ENCODE measurements at regions not wholly inside any gene's neighbourhood (a gene's known extent, or its start where the extent isn't known, plus 50 kb on each side); places are given as distances from the start of the nearest gene placed in this dataset.

- Histone ChIP-seq H3K4me1 (replicated peaks) (no peaks in the 10 kb centered on the region), H3K27ac (no peak overlapping the region), H3K4me3 (no peak overlapping the region), H3K27me3 (replicated peaks; ENCODE audit: insufficient read depth) (no peaks in the 10 kb centered on the region), H3K36me3 (no peaks in the 10 kb centered on the region), H3K9me3 (no peaks in the 10 kb centered on the region)
- no peak for TF ChIP-seq CTCF (IDR thresholded peaks at IDR 0.05)
- peak; percentile 64 for TF ChIP-seq POLR2AphosphoS5 (IDR thresholded peaks at IDR 0.05)
- WGBS = 28% methylated on average over 8 of the region's 8 CpGs
- DNase-seq (ENCODE audit: low spot score) = peak; percentile 65
- intact Hi-C loops (cut with DNase I) = no loop called here
These were observed 193.2 kb downstream of the GADD45G start for GRCh38 chr9:89797937-89798455.

- no peak for TF ChIP-seq CTCF (IDR thresholded peaks at IDR 0.05)
- no peak for TF ChIP-seq POLR2A (IDR thresholded peaks at IDR 0.05)
- TF ChIP-seq POLR2AphosphoS5 (IDR thresholded peaks at IDR 0.05) = no peak
- Histone ChIP-seq H3K4me1 (replicated peaks) (no peaks in the 10 kb centered on the region), H3K4me3 (no peak overlapping the region), H3K36me3 (no peaks in the 10 kb centered on the region), H3K27me3 (replicated peaks; ENCODE audit: insufficient read depth) (no peaks in the 10 kb centered on the region), H3K27ac (no peak overlapping the region), H3K9me3 (no peaks in the 10 kb centered on the region)
- no peak for DNase-seq (ENCODE audit: low spot score)
- intact Hi-C loops (cut with DNase I) = no loop called here
- 84% methylated on average over 4 of the region's 4 CpGs for WGBS
These were observed 193.8 kb downstream of the GADD45G start for GRCh38 chr9:89798547-89799120.

DNA sequence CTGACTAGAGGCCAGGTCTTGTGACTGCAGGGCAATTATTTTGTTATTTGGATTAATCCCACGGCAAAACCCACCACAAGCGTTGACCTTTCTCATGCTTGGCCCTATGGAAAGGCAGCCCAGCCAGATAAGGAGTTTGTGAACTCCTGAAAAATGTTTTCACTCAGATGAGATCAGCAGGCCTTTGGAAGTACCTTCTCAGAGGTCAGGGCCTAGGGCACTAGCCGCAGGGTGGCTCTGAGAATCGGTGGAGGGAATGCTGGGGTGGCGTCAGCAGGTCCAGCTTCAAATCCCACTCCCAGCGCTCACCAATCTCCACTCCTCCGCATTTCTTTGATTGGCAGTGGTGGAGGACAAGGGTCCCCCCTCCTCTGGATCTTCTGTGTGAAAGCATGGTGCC lies 194.4 kb downstream of the GADD45G start:
- no peak overlapping the region for H3K4me3 ChIP-seq
- WGBS = 92% methylated on average over 7 of the region's 7 CpGs
- H3K9me3 ChIP-seq = no peaks in the 10 kb centered on the region
- no peaks in the 10 kb centered on the region for H3K36me3 ChIP-seq
- DNase-seq (ENCODE audit: low spot score) = no peak
- no peaks in the 10 kb centered on the region for H3K27me3 ChIP-seq (replicated peaks; ENCODE audit: insufficient read depth)
- no peak overlapping the region for H3K27ac ChIP-seq
- intact Hi-C loops (cut with DNase I) = no loop called here
- no peaks in the 10 kb centered on the region for H3K4me1 ChIP-seq (replicated peaks)
- TF ChIP-seq CTCF (IDR thresholded peaks at IDR 0.05) (no peak), POLR2AphosphoS5 (IDR thresholded peaks at IDR 0.05) (no peak), POLR2A (IDR thresholded peaks at IDR 0.05) (no peak)

GRCh38 chr9:89799766-89800165 lies 195.0 kb downstream of the GADD45G start:
- Histone ChIP-seq H3K27me3 (replicated peaks; ENCODE audit: insufficient read depth) (no peaks in the 10 kb centered on the region), H3K4me3 (no peak overlapping the region), H3K4me1 (replicated peaks) (no peaks in the 10 kb centered on the region), H3K36me3 (no peaks in the 10 kb centered on the region), H3K27ac (no peak overlapping the region), H3K9me3 (no peaks in the 10 kb centered on the region)
- TF ChIP-seq POLR2AphosphoS5 (IDR thresholded peaks at IDR 0.05) (no peak), CTCF (IDR thresholded peaks at IDR 0.05) (no peak)
- intact Hi-C loops (cut with DNase I) = loop anchor here (10.0 kb wide), 1 partner anchor 195 kb away; the partner anchor contains the start of gene GADD45G
- 90% methylated on average over 3 of the region's 3 CpGs for WGBS
- DNase-seq (ENCODE audit: low spot score) = no peak

DNA sequence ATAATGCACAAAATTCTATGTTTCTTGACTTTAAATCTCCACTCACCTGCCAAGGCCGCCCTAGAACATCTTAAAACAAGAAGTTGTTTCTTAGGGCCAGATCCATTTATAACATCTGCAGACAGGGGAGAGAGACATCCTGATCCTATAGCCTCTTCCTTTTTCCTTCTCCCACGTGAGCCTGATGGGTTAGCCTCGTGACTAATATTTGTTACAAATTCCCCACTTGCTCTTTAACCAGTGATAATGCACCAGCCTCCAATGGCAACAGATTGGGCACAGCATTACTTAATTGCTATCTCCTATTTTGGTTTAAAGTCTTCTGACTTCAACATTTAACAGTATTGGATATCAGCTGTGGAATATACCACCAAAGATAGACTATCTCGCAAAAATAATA lies 196.5 kb downstream of the GADD45G start:
- TF ChIP-seq POLR2AphosphoS5 (IDR thresholded peaks at IDR 0.05) (no peak), CTCF (IDR thresholded peaks at IDR 0.05) (no peak), POLR2A (IDR thresholded peaks at IDR 0.05) (no peak)
- WGBS = 62% methylated on average over 4 of the region's 4 CpGs
- no peak for DNase-seq (ENCODE audit: low spot score)
- Histone ChIP-seq H3K4me1 (replicated peaks) (no peaks in the 10 kb centered on the region), H3K27ac (no peak overlapping the region), H3K4me3 (no peak overlapping the region), H3K36me3 (no peaks in the 10 kb centered on the region), H3K27me3 (replicated peaks; ENCODE audit: insufficient read depth) (no peaks in the 10 kb centered on the region), H3K9me3 (no peaks in the 10 kb centered on the region)
- intact Hi-C loops (cut with DNase I) = loop anchor here (10.0 kb wide), 1 partner anchor 197 kb away; the partner anchor contains the start of gene GADD45G
